ENCODE measurements at regions not wholly inside any gene's neighbourhood (a gene's known extent, or its start where the extent isn't known, plus 50 kb on each side); places are given as distances from the start of the nearest gene placed in this dataset.

GRCh38 chr7:86929293-86930109, 130.0 kb downstream of the ELAPOR2 start:
- H3K4me3 Mint-ChIP-seq: no peak overlapping the region
- no peak for DNase-seq (ENCODE audit: low spot score)
- peaks cover 2% of the 10 kb centered on the region for H3K4me1 Mint-ChIP-seq

DNA sequence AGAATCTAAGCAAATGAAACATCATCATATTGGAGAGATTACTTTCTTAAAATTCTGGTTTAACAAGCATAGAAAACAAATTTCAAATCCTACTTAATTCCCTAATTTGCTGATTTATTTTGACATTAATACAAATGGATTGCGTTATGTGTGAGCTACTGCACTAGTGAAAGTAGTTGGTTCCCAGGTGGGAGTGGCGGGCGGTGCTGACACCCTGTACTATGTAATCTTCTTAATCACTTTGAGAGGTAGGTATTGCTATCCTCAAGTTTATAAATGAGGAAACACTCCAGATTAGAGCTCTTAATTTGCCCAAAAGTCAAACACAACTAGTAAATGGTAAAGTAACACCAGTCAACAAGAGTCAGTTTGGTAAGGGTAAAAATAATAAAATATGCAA, 131.1 kb downstream of the ELAPOR2 start:
- H3K4me3 ChIP-seq: no peak overlapping the region
- Mint-ChIP-seq H3K36me3 (peaks cover 8% of the 10 kb centered on the region), H3K4me1 (peaks cover 2% of the 10 kb centered on the region), H3K9me3 (no peaks in the 10 kb centered on the region), H3K27me3 (ENCODE audit: insufficient read depth, low read depth) (no peaks in the 10 kb centered on the region), H3K4me3 (no peak overlapping the region), H3K27ac (no peak overlapping the region)
- no peaks in the 10 kb centered on the region for H3K4me1 ChIP-seq
- TF ChIP-seq EZH2phosphoT487 (IDR thresholded peaks at IDR 0.05): no peak
- TF ChIP-seq EZH2 (IDR thresholded peaks at IDR 0.05): no peak
- TF ChIP-seq CTCF (IDR thresholded peaks at IDR 0.05): no peak
- H3F3A ChIP-seq (ENCODE audit: low read depth): peaks cover 18% of the 10 kb centered on the region
- H3K9ac ChIP-seq: no peak overlapping the region
- no peaks in the 10 kb centered on the region for H3K79me2 ChIP-seq (ENCODE audit: low read depth)
- H3K27ac ChIP-seq: no peak overlapping the region
- peaks cover 22% of the 10 kb centered on the region for H3K36me3 ChIP-seq
- H2AFZ ChIP-seq (replicated peaks): no peak overlapping the region
- H3K4me2 ChIP-seq: no peak overlapping the region
- H3K27me3 ChIP-seq: no peaks in the 10 kb centered on the region
- DNase-seq (ENCODE audit: low spot score): no peak
- no peaks in the 10 kb centered on the region for H3K9me3 ChIP-seq (ENCODE audit: low read depth)
- H4K20me1 ChIP-seq (ENCODE audit: low read depth): peaks cover 12% of the 10 kb centered on the region

More at GRCh38 chr7:86929293-86930109, 130.0 kb downstream of the ELAPOR2 start:
- Mint-ChIP-seq H3K9me3 (no peaks in the 10 kb centered on the region), H3K27me3 (ENCODE audit: insufficient read depth, low read depth) (no peaks in the 10 kb centered on the region), H3K36me3 (peaks cover 4% of the 10 kb centered on the region), H3K27ac (no peak overlapping the region)
- peaks cover 22% of the 10 kb centered on the region for H3K36me3 ChIP-seq
- no peaks in the 10 kb centered on the region for H3K4me1 ChIP-seq
- no peak overlapping the region for H3K27ac ChIP-seq
- no peaks in the 10 kb centered on the region for H3K27me3 ChIP-seq
- no peak overlapping the region for H3K4me2 ChIP-seq
- no peak overlapping the region for H2AFZ ChIP-seq (replicated peaks)
- H4K20me1 ChIP-seq (ENCODE audit: low read depth): peaks cover 12% of the 10 kb centered on the region
- H3K4me3 ChIP-seq: no peak overlapping the region
- TF ChIP-seq CTCF (IDR thresholded peaks at IDR 0.05) (no peak), EZH2 (IDR thresholded peaks at IDR 0.05) (no peak), EZH2phosphoT487 (IDR thresholded peaks at IDR 0.05) (no peak)
- H3K9ac ChIP-seq: no peak overlapping the region
- peaks cover 18% of the 10 kb centered on the region for H3F3A ChIP-seq (ENCODE audit: low read depth)
- no peaks in the 10 kb centered on the region for H3K9me3 ChIP-seq (ENCODE audit: low read depth)
- H3K79me2 ChIP-seq (ENCODE audit: low read depth): no peaks in the 10 kb centered on the region

DNA sequence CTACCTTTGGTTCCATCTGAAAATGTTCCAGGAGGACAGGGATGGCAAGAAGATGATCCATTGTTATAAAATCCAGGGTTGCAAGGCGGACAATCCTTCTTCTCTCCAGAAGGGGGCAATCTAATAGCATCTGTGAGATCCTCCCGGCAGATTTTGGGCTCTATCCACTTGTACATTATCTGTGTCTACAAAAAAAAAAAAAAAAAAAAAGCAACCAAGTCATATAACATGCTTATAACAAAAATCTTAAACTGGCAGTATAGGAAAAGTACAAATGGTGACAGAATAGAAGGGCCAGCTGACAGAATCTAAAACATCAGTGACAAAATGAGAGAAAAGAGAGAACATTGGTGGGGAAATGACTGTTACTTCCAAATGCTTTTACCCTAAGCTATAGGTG, 132.7 kb downstream of the ELAPOR2 start:
- TF ChIP-seq EZH2phosphoT487 (IDR thresholded peaks at IDR 0.05): no peak
- TF ChIP-seq EZH2 (IDR thresholded peaks at IDR 0.05): no peak
- TF ChIP-seq CTCF (IDR thresholded peaks at IDR 0.05): peak; percentile 77
- no peak overlapping the region for H3K27ac Mint-ChIP-seq
- peaks cover 2% of the 10 kb centered on the region for H3K4me1 Mint-ChIP-seq
- H3K27me3 Mint-ChIP-seq (ENCODE audit: insufficient read depth, low read depth): peaks cover 2% of the 10 kb centered on the region
- no peak overlapping the region for H3K27ac ChIP-seq
- H3K9me3 Mint-ChIP-seq: no peaks in the 10 kb centered on the region
- H4K20me1 ChIP-seq (ENCODE audit: low read depth): peaks cover 12% of the 10 kb centered on the region
- no peaks in the 10 kb centered on the region for H3K4me1 ChIP-seq
- peak; percentile 74 for DNase-seq (ENCODE audit: low spot score)
- peaks cover 22% of the 10 kb centered on the region for H3K36me3 ChIP-seq
- no peak overlapping the region for H2AFZ ChIP-seq (replicated peaks)
- no peaks in the 10 kb centered on the region for H3K9me3 ChIP-seq (ENCODE audit: low read depth)
- no peak overlapping the region for H3K4me3 ChIP-seq
- H3K79me2 ChIP-seq (ENCODE audit: low read depth): no peaks in the 10 kb centered on the region
- no peak overlapping the region for H3K4me3 Mint-ChIP-seq
- H3K4me2 ChIP-seq: no peak overlapping the region
- peaks cover 18% of the 10 kb centered on the region for H3F3A ChIP-seq (ENCODE audit: low read depth)
- H3K27me3 ChIP-seq: no peaks in the 10 kb centered on the region
- no peak overlapping the region for H3K9ac ChIP-seq
- peaks cover 8% of the 10 kb centered on the region for H3K36me3 Mint-ChIP-seq
